Endothelial cell of umbilical vein (primary cell): ENCODE measurements at regions not wholly inside any gene's neighbourhood (a gene's known extent, or its start where the extent isn't known, plus 50 kb on each side); places are given as distances from the start of the nearest gene placed in this dataset.

Experiments used
- BruUV-seq: library from RNA; stranded (reverse); fragments of 400-500 nt; replicated peaks from 2 replicates; lab custom pipeline; 2021; lab: Mats Ljungman, UMichigan
- CTCF ChIA-PET: fragments of 300-600, 350-600 bp; sonication (Branson Sonifier 250); formaldehyde crosslinking; loops from one replicate; lab custom pipeline; 2021; ENCODE audit warnings: antibody characterized with exemption, inconsistent platforms; lab: Charles Lee
- POLR2A ChIA-PET: fragments of 300-600, 350-600 bp; sonication (Branson Sonifier 250); formaldehyde crosslinking; loops from one replicate; lab custom pipeline; 2021; ENCODE audit warnings: antibody characterized with exemption, inconsistent platforms; lab: Charles Lee
- DNase-seq: peaks from one replicate; pipeline ENCODE4 v3.0.0-alpha.2; 2011; ENCODE audit warnings: low read depth, low spot score
- FAIRE-seq: peaks from 2 replicates; lab custom pipeline; 2011; peaks lifted over from hg19 to GRCh38; lab: Jason Lieb, UNC
- H2AFZ ChIP-seq: 2 replicates; pipeline ENCODE4 v1.6.0; 2012; ENCODE audit warnings: low read depth, low read length, control low read depth, inconsistent platforms
- H3K27ac ChIP-seq: 2 replicates; pipeline ENCODE4 v1.5.1; 2011; ENCODE audit warnings: low read depth, mild to moderate bottlenecking, control low read depth, low read length, moderate library complexity; ENCODE audit not compliant: insufficient read depth
- H3K27me3 ChIP-seq, 2 experiments: 2 replicates each; pipeline versions ENCODE4 v1.6.0 to v1.6.1; 2011; ENCODE audit warnings: low read length in 2 of 2, mixed read lengths in 1 of 2; ENCODE audit not compliant: control insufficient read depth in 2 of 2, insufficient read depth in 2 of 2
- H3K36me3 ChIP-seq, 2 experiments: 2 replicates in 1 of 2; 3 replicates in 1 of 2; pipeline ENCODE4 v1.5.1; 2011; ENCODE audit warnings: low read length in 2 of 2, mild to moderate bottlenecking in 1 of 2, moderate library complexity in 1 of 2; ENCODE audit not compliant: control insufficient read depth in 2 of 2, insufficient read depth in 2 of 2; ENCODE audit errors: extremely low read depth in 1 of 2
- H3K4me1 ChIP-seq: 3 replicates; pipeline ENCODE4 v1.5.1; 2011; ENCODE audit warnings: mild to moderate bottlenecking, low read length; ENCODE audit not compliant: control insufficient read depth, insufficient read depth; ENCODE audit errors: extremely low read depth
- H3K4me2 ChIP-seq: 2 replicates; pipeline ENCODE4 v1.6.1; 2011; ENCODE audit warnings: low read length, control low read depth, mixed read lengths; ENCODE audit not compliant: insufficient read depth
- H3K4me3 ChIP-seq, 3 experiments: fragments of 200-600 bp in 1 of 3; sonication (generic), shearing (Covaris generic) in 1 of 3; replicated peaks in 1 of 3; 2 replicates each; pipeline ENCODE4 v1.5.1; 2011 to 2016; ENCODE audit warnings: control low read depth in 3 of 3, low read length in 3 of 3, mild to moderate bottlenecking in 2 of 3, inconsistent platforms in 1 of 3, low read depth in 1 of 3, moderate library complexity in 1 of 3; ENCODE audit not compliant: insufficient read depth in 1 of 3
- H3K79me2 ChIP-seq: 2 replicates; pipeline ENCODE4 v1.6.0; 2012; ENCODE audit warnings: low read length, inconsistent platforms; ENCODE audit not compliant: control insufficient read depth, insufficient read depth
- H3K9ac ChIP-seq: replicated peaks from 2 replicates; pipeline ENCODE3; 2011; ENCODE audit warnings: low read length, control low read depth; ENCODE audit not compliant: insufficient read depth; ENCODE audit errors: extremely low read depth
- H3K9me1 ChIP-seq: replicated peaks from 3 replicates; pipeline ENCODE4 v1.6.0; 2011; ENCODE audit warnings: mild to moderate bottlenecking, low read length; ENCODE audit not compliant: control insufficient read depth, insufficient read depth; ENCODE audit errors: extremely low read depth
- H3K9me3 ChIP-seq: replicated peaks from 2 replicates; pipeline ENCODE4 v1.5.1; 2012; ENCODE audit warnings: low read length, inconsistent platforms; ENCODE audit not compliant: control insufficient read depth, insufficient read depth
- H4K20me1 ChIP-seq: replicated peaks from 2 replicates; pipeline ENCODE3; 2011; ENCODE audit warnings: mild to moderate bottlenecking, low read length; ENCODE audit not compliant: control insufficient read depth, insufficient read depth; ENCODE audit errors: extremely low read depth
- EZH2 ChIP-seq: IDR thresholded peaks from 2 replicates; pipeline ENCODE4 v1.6.1; 2012; ENCODE audit warnings: borderline replicate concordance, low read depth, mild to moderate bottlenecking, moderate library complexity, low read length, inconsistent platforms; ENCODE audit not compliant: severe bottlenecking
- FOS ChIP-seq: IDR thresholded peaks from 2 replicates; pipeline ENCODE4 v1.6.1; 2011; ENCODE audit warnings: mild to moderate bottlenecking, low read length, moderate library complexity, borderline replicate concordance; ENCODE audit not compliant: insufficient read depth
- GATA2 ChIP-seq: IDR thresholded peaks from 2 replicates; pipeline ENCODE4 v1.7.0; 2011; ENCODE audit warnings: low read depth, mild to moderate bottlenecking, moderate library complexity, mixed read lengths, low read length; ENCODE audit not compliant: insufficient read length, insufficient read depth
- JUN ChIP-seq: IDR thresholded peaks from 2 replicates; pipeline ENCODE4 v1.6.1; 2011; ENCODE audit warnings: borderline replicate concordance, low read depth; ENCODE audit not compliant: insufficient read length, insufficient read depth
- MYC ChIP-seq: IDR thresholded peaks from one replicate; pipeline ENCODE4 v1.6.1; 2011; ENCODE audit warnings: mild to moderate bottlenecking, low read depth, low read length
- POLR2A ChIP-seq: IDR thresholded peaks from 2 replicates; pipeline ENCODE4 v1.6.1; 2012; ENCODE audit warnings: low read depth, mild to moderate bottlenecking, control low read depth, low read length
- POLR2AphosphoS5 ChIP-seq: IDR thresholded peaks from 2 replicates; pipeline ENCODE4 v1.6.1; 2012; ENCODE audit warnings: low read depth, mild to moderate bottlenecking, control low read depth, low read length, moderate library complexity; ENCODE audit not compliant: insufficient read depth
- dilution Hi-C: fragments of 300-500 bp; cut with MboI; formaldehyde crosslinking; loops from one replicate; pipeline ENCODE4 v1.15.0; 2019; ENCODE audit warnings: low sequenced_read_pairs; ENCODE audit not compliant: extremely low pct_ligation_motif_present
- intact Hi-C: fragments of 100-400 bp; cut with micrococcal nuclease; formaldehyde crosslinking; loops from one replicate; pipeline ENCODE4 v1.10.0; 2022
- TF ChIP-seq, protein P1 (sequence below): IDR thresholded peaks from 2 replicates; pipeline ENCODE4 v1.6.1; 2011; ENCODE audit not compliant: insufficient read depth, insufficient read length
- TF ChIP-seq, protein P2 (sequence below), 2 donors: IDR thresholded peaks; 1 replicate in 1 of 2; 2 replicates in 1 of 2; pipeline ENCODE4 v1.5.1; 2011; ENCODE audit warnings: low read length in 2 of 2, mild to moderate bottlenecking in 2 of 2, moderate library complexity in 2 of 2, control low read depth in 1 of 2, inconsistent platforms in 1 of 2, low read depth in 1 of 2; ENCODE audit not compliant: insufficient read depth in 1 of 2; ENCODE audit errors: extremely low read depth in 1 of 2

DNA sequence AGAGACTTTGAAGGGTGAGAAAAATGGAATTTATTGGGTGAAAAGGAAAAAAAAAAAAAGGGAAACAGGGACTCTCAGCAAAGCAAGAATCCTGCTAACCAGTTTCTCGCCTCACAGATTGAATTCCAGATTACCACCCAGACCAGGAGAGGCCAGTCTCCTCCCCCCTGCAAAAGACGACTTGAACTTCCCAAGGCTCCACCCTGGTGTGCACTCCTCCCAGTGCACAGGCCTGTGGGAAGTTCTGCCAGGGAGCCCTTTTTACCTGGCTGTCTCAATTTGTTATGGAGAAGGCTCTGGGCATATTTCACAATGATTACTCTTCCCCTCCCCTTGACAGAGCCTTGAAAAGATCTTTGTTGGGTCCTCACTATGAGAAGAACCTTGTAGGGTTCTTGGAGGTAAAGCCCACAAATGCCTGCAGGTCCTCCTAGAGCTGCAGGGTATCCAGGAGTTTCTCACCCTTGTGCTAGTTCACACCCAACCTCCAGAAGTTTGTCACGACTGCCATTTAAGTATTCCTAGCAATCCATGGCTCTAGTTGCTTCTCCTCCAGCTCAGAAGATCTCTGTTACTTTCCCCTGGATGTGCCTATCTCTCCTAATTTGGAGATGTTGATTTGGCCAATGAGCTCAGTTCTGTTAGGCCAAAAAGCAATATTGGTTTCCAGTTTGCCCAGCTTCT is 229.8 kb upstream of the TMTC4 start:
- Histone ChIP-seq H3K4me3 (no peak overlapping the region), H3K27ac (no peak overlapping the region), H3K4me2 (no peak overlapping the region), H3K9me1 (no peaks in the 10 kb centered on the region), H3K27me3 (no peaks in the 10 kb centered on the region), H2AFZ (no peak overlapping the region), H3K4me1 (no peaks in the 10 kb centered on the region), H4K20me1 (no peaks in the 10 kb centered on the region), H3K79me2 (no peaks in the 10 kb centered on the region), H3K9me3 (no peaks in the 10 kb centered on the region), H3K36me3 (no peaks in the 10 kb centered on the region), H3K9ac (no peak overlapping the region)
- no peak for DNase-seq
- TF ChIP-seq POLR2A (no peak), JUN (no peak), FOS (no peak), POLR2AphosphoS5 (no peak), MYC (no peak), EZH2 (no peak), GATA2 (no peak)
- TF ChIP-seq, protein P1, sequence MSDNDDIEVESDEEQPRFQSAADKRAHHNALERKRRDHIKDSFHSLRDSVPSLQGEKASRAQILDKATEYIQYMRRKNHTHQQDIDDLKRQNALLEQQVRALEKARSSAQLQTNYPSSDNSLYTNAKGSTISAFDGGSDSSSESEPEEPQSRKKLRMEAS, result no peak
- TF ChIP-seq, protein P2, sequence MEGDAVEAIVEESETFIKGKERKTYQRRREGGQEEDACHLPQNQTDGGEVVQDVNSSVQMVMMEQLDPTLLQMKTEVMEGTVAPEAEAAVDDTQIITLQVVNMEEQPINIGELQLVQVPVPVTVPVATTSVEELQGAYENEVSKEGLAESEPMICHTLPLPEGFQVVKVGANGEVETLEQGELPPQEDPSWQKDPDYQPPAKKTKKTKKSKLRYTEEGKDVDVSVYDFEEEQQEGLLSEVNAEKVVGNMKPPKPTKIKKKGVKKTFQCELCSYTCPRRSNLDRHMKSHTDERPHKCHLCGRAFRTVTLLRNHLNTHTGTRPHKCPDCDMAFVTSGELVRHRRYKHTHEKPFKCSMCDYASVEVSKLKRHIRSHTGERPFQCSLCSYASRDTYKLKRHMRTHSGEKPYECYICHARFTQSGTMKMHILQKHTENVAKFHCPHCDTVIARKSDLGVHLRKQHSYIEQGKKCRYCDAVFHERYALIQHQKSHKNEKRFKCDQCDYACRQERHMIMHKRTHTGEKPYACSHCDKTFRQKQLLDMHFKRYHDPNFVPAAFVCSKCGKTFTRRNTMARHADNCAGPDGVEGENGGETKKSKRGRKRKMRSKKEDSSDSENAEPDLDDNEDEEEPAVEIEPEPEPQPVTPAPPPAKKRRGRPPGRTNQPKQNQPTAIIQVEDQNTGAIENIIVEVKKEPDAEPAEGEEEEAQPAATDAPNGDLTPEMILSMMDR (IDR thresholded peaks at IDR 0.05; ENCODE audit: extremely low read depth in 1 of 2, insufficient read depth in 1 of 2, low read depth in 1 of 2, low read length in 2 of 2), result no peak
- intact Hi-C loops (no loop called here), dilution Hi-C loops (no loop called here)
- POLR2A ChIA-PET, result no interaction called here
- FAIRE-seq, result no peak
- no TSS peak for BruUV-seq
- CTCF ChIA-PET, result no interaction called here
